RWPE2 (cell line): ENCODE measurements at regions not wholly inside any gene's neighbourhood (a gene's known extent, or its start where the extent isn't known, plus 50 kb on each side); places are given as distances from the start of the nearest gene placed in this dataset.

Experiments used
- ATAC-seq: fragments of 200-7000 bp; cut with Tn5 transposase; 3 replicates; pipeline ENCODE4 v1.9.1; 2021; ENCODE audit warnings: low read depth
- DNase-seq: peaks from one replicate; pipeline ENCODE4 v3.0.0-alpha.2; 2020; ENCODE audit warnings: low spot score
- H3K27ac ChIP-seq: fragments of 450-650 bp; 2 replicates; pipeline ENCODE4 v1.5.1; 2017; ENCODE audit warnings: mild to moderate bottlenecking; ENCODE audit not compliant: poor library complexity, severe bottlenecking
- H3K27me3 ChIP-seq: fragments of 250-450 bp; sonication (Bioruptor Pico); 2 replicates; pipeline ENCODE4 v1.5.1; 2021; ENCODE audit warnings: mild to moderate bottlenecking, moderate library complexity; ENCODE audit not compliant: insufficient read depth, poor library complexity, severe bottlenecking
- H3K36me3 ChIP-seq: fragments of 250-450 bp; sonication (Bioruptor Pico); 2 replicates; pipeline ENCODE4 v1.5.1; 2020; ENCODE audit warnings: low read depth, mild to moderate bottlenecking, moderate library complexity
- H3K4me1 ChIP-seq: fragments of 250-450 bp; sonication (Bioruptor Pico); 2 replicates; pipeline ENCODE4 v1.5.1; 2021; ENCODE audit warnings: mild to moderate bottlenecking, moderate library complexity; ENCODE audit not compliant: insufficient read depth, poor library complexity, severe bottlenecking
- H3K4me3 ChIP-seq: fragments of 250-450 bp; sonication (Bioruptor Pico); 2 replicates; pipeline ENCODE4 v1.5.1; 2021; ENCODE audit warnings: mild to moderate bottlenecking, moderate library complexity; ENCODE audit not compliant: severe bottlenecking
- H3K9me3 ChIP-seq: fragments of 250-450 bp; sonication (Bioruptor Pico); 2 replicates; pipeline ENCODE4 v1.5.1; 2021; ENCODE audit warnings: mild to moderate bottlenecking, moderate library complexity; ENCODE audit not compliant: severe bottlenecking
- TF ChIP-seq, protein P1 (sequence below): fragments of 450-650 bp; IDR thresholded peaks from one replicate; pipeline ENCODE4 v1.5.1; 2017; ENCODE audit warnings: mild to moderate bottlenecking, moderate library complexity; ENCODE audit not compliant: poor library complexity, severe bottlenecking

GRCh38 chr21:38067086-38067739, 151.0 kb upstream of the KCNJ6 start:
- Histone ChIP-seq H3K4me3 (no peak overlapping the region), H3K4me1 (no peaks in the 10 kb centered on the region), H3K27ac (no peak overlapping the region), H3K36me3 (no peaks in the 10 kb centered on the region), H3K9me3 (no peaks in the 10 kb centered on the region), H3K27me3 (no peaks in the 10 kb centered on the region)
- ATAC-seq, result no peak
- TF ChIP-seq, protein P1, sequence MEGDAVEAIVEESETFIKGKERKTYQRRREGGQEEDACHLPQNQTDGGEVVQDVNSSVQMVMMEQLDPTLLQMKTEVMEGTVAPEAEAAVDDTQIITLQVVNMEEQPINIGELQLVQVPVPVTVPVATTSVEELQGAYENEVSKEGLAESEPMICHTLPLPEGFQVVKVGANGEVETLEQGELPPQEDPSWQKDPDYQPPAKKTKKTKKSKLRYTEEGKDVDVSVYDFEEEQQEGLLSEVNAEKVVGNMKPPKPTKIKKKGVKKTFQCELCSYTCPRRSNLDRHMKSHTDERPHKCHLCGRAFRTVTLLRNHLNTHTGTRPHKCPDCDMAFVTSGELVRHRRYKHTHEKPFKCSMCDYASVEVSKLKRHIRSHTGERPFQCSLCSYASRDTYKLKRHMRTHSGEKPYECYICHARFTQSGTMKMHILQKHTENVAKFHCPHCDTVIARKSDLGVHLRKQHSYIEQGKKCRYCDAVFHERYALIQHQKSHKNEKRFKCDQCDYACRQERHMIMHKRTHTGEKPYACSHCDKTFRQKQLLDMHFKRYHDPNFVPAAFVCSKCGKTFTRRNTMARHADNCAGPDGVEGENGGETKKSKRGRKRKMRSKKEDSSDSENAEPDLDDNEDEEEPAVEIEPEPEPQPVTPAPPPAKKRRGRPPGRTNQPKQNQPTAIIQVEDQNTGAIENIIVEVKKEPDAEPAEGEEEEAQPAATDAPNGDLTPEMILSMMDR, result no peak
- DNase-seq, result no peak

DNA sequence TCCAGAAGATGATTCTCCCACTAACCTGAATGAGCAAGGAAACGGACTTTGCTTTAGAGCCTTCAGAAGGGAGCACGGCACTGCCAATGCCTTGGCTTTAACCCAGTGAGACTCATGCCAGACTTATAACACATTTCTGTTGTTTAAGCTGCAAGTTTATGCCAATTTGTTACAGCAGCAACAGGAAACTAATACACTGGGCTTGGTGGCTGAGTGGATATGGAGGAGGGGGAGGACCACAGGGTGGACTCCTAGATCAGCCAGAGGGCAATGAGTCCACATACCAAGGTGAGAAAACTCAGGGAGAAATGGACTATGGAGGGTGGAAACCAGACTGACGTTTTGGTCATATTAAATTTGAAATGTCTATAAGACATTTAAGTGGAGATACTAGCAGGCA, 156.2 kb upstream of the KCNJ6 start:
- no peaks in the 10 kb centered on the region for H3K36me3 ChIP-seq
- no peaks in the 10 kb centered on the region for H3K4me1 ChIP-seq
- TF ChIP-seq, protein P1, result no peak
- no peak overlapping the region for H3K27ac ChIP-seq
- ATAC-seq (no peak), DNase-seq (no peak)
- no peak overlapping the region for H3K4me3 ChIP-seq
- no peaks in the 10 kb centered on the region for H3K27me3 ChIP-seq
- H3K9me3 ChIP-seq, result no peaks in the 10 kb centered on the region

DNA sequence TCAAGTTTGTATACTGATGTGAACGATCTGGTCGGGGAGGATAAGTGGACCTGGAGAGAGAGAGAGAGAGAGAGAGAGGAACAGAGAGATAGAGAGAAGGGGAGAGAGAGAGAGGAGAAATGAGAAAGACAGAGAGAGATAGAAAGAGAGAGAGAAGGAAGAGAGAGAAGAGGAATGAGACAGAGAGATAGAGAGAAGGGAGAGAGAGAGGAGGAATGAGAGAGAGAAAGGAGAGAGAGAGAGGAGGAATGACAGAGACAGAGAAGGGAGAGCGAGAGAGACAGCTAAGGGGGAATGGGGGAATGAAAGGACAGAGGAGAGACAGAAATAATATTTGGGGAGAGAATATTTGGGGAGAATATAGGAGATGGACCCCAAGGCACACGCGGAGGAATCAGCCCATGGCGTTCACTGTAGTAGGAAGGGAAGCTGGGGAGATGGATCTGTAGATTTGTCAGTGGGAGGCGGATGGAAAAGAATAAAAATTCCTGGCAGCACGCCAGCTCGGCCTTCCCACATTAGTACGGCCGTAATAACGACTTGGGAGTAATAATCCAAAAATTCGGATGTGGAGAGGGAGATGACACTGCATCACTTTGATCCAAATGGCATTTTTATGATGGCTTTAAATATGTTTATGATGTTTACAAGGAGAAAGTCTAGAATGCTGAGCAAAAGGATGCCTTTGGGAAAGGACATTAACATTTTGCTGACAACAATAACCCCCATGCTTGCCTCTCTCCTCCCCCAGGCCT, 159.8 kb upstream of the KCNJ6 start:
- no peaks in the 10 kb centered on the region for H3K27me3 ChIP-seq
- TF ChIP-seq, protein P1, result no peak
- H3K27ac ChIP-seq, result no peak overlapping the region
- ATAC-seq (no peak), DNase-seq (no peak)
- no peak overlapping the region for H3K4me3 ChIP-seq
- H3K4me1 ChIP-seq, result no peaks in the 10 kb centered on the region
- no peaks in the 10 kb centered on the region for H3K36me3 ChIP-seq
- no peaks in the 10 kb centered on the region for H3K9me3 ChIP-seq

DNA sequence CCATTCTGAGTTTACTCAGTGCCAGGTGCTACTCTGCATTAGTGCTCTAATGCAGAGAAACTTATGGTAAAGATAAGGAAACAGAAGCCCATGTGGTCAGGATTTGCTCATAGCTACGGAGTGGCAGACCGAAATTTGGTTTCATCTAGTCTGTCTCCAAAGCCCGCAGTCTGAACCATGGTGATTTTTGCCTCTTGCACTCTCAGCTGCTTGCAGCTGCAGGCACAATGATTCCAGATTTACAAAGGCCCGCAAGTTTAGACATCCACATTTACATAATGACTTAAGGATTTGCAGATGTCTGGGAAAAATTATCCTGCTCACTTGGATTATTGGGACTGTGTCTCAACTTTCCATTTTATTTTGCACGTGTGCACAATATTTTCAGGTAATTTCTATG, 161.3 kb upstream of the KCNJ6 start:
- Histone ChIP-seq H3K4me1 (no peaks in the 10 kb centered on the region), H3K4me3 (no peak overlapping the region), H3K9me3 (no peaks in the 10 kb centered on the region), H3K27me3 (no peaks in the 10 kb centered on the region), H3K27ac (no peak overlapping the region), H3K36me3 (no peaks in the 10 kb centered on the region)
- DNase-seq (no peak), ATAC-seq (no peak)
- TF ChIP-seq, protein P1, result no peak

GRCh38 chr21:38080888-38081287, 164.6 kb upstream of the KCNJ6 start:
- H3K4me1 ChIP-seq, result no peaks in the 10 kb centered on the region
- no peak overlapping the region for H3K27ac ChIP-seq
- TF ChIP-seq, protein P1, result no peak
- H3K4me3 ChIP-seq, result no peak overlapping the region
- no peaks in the 10 kb centered on the region for H3K9me3 ChIP-seq
- DNase-seq, result no peak
- H3K36me3 ChIP-seq, result no peaks in the 10 kb centered on the region
- no peaks in the 10 kb centered on the region for H3K27me3 ChIP-seq
- ATAC-seq, result no peak
